Activated CD4-positive, alpha-beta T cell treated with anti-CD3 and anti-CD28 coated beads for 36 hours (primary cell): ENCODE measurements at regions not wholly inside any gene's neighbourhood (a gene's known extent, or its start where the extent isn't known, plus 50 kb on each side); places are given as distances from the start of the nearest gene placed in this dataset.

ENCODE experiments used
- ATAC-seq: fragments of 200-7000 bp; cut with Tn5 transposase; one replicate; pipeline ENCODE4 v1.10.0; 2021; ENCODE audit warnings: mild to moderate bottlenecking, moderate library complexity
- CTCF ChIA-PET: fragments of 350-600 bp; sonication (Branson Sonifier 250); formaldehyde crosslinking; loops from one replicate; lab custom pipeline; 2021; ENCODE audit warnings: antibody characterized with exemption; lab: Charles Lee
- POLR2A ChIA-PET: fragments of 350-600 bp; sonication (Branson Sonifier 250); formaldehyde crosslinking; loops from one replicate; lab custom pipeline; 2021; ENCODE audit warnings: antibody characterized with exemption, inconsistent platforms; lab: Charles Lee
- DNase-seq: peaks from one replicate; pipeline ENCODE4 v3.0.0-alpha.2; 2020
- H3K27ac Mint-ChIP-seq: one replicate; pipeline ENCODE4 v1.8.0; 2021; ENCODE audit warnings: mixed read lengths
- H3K27me3 Mint-ChIP-seq: one replicate; pipeline ENCODE4 v1.8.0; 2021; ENCODE audit warnings: mixed read lengths
- H3K36me3 Mint-ChIP-seq: one replicate; pipeline ENCODE4 v1.8.0; 2021; ENCODE audit warnings: low read depth, mixed read lengths
- H3K4me1 Mint-ChIP-seq: one replicate; pipeline ENCODE4 v1.8.0; 2021; ENCODE audit warnings: mixed read lengths
- H3K4me3 Mint-ChIP-seq: one replicate; pipeline ENCODE4 v1.8.0; 2021; ENCODE audit warnings: mild to moderate bottlenecking, moderate library complexity, mixed read lengths
- H3K9me3 Mint-ChIP-seq: one replicate; pipeline ENCODE4 v1.8.0; 2021; ENCODE audit warnings: low read depth, mixed read lengths
- intact Hi-C, 2 experiments: fragments of 100-400 bp; cut with DNase I in 1 of 2; cut with micrococcal nuclease in 1 of 2; formaldehyde crosslinking; loops; one replicate each; pipeline versions ENCODE4 v1.14.2 to v1.15.1; 2022 to 2024; cut with DNase I, micrococcal nuclease

DNA sequence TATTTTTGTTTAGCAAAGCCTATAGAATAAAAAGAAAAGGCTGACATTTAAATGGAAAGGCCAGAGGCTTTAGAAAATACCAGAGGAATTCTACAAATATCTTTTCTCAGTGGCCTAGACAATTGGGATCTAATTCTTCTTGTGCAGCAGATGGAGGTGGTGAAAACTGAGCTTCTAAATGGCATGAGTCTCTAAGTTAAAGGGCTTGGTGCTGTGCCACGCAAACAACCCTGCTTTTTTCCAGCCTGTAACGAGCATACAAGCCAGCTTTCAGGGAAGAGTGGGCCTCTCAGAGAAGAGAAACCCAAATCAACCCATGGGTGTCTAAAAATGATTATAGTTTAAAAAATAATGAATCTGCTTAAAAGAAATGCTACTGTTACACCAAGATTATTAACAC, 237.9 kb upstream of the NAV3 start:
- no peak for DNase-seq
- Mint-ChIP-seq H3K27ac (no peak overlapping the region), H3K4me3 (no peak overlapping the region), H3K9me3 (peaks cover 7% of the 10 kb centered on the region), H3K27me3 (no peaks in the 10 kb centered on the region), H3K36me3 (no peaks in the 10 kb centered on the region), H3K4me1 (no peaks in the 10 kb centered on the region)
- no peak for ATAC-seq
- POLR2A ChIA-PET = no interaction called here
- intact Hi-C loops = no loop called here
- CTCF ChIA-PET = interaction anchor here (0.6 kb wide), 1 partner anchor 317 kb away, joined by 4 read pairs; no protein-coding TSS in a partner anchor

GRCh38 chr12:77591959-77592743, 238.5 kb upstream of the NAV3 start:
- DNase-seq (no peak), ATAC-seq (no peak)
- Mint-ChIP-seq H3K36me3 (no peaks in the 10 kb centered on the region), H3K4me3 (no peak overlapping the region), H3K9me3 (peaks cover 6% of the 10 kb centered on the region), H3K27me3 (no peaks in the 10 kb centered on the region), H3K27ac (no peak overlapping the region), H3K4me1 (no peaks in the 10 kb centered on the region)
- CTCF ChIA-PET = interaction anchor here (0.6 kb wide), 1 partner anchor 317 kb away, joined by 4 read pairs; no protein-coding TSS in a partner anchor
- intact Hi-C loops = no loop called here
- POLR2A ChIA-PET = no interaction called here

DNA sequence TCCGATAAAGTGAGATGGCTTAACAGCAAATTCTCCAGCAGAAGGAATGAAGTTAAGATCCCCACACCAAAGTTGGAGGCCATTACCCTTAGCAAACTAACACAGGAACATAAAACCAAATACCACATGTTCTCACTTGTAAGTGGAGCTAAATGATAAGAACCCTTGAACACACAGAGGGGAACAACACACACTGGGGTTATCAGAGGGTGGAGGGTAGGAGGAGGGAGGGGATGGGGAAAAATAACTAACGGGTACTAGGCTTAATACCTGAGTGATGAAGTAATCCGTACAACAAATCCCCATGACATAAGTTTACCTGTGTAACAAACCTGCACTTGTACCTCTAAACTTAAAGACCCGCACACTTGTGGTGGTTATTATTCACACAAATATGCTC, 240.4 kb upstream of the NAV3 start:
- DNase-seq (no peak), ATAC-seq (no peak)
- intact Hi-C loops = no loop called here
- peaks cover 3% of the 10 kb centered on the region for H3K9me3 Mint-ChIP-seq
- CTCF ChIA-PET = no interaction called here
- POLR2A ChIA-PET = no interaction called here
- H3K27me3 Mint-ChIP-seq = no peaks in the 10 kb centered on the region
- H3K4me1 Mint-ChIP-seq = no peaks in the 10 kb centered on the region
- H3K4me3 Mint-ChIP-seq = no peak overlapping the region
- no peaks in the 10 kb centered on the region for H3K36me3 Mint-ChIP-seq
- no peak overlapping the region for H3K27ac Mint-ChIP-seq

GRCh38 chr12:77584860-77585259, 245.8 kb upstream of the NAV3 start:
- ChIA-PET POLR2A (no interaction called here), CTCF (interaction anchor here (0.7 kb wide), 1 partner anchor 589 kb away, joined by 3 read pairs; no protein-coding TSS in a partner anchor)
- Mint-ChIP-seq H3K27ac (no peak overlapping the region), H3K9me3 (peaks cover 3% of the 10 kb centered on the region), H3K36me3 (no peaks in the 10 kb centered on the region), H3K27me3 (no peaks in the 10 kb centered on the region), H3K4me1 (no peaks in the 10 kb centered on the region), H3K4me3 (no peak overlapping the region)
- ATAC-seq (no peak), DNase-seq (no peak)
- intact Hi-C loops = no loop called here

DNA sequence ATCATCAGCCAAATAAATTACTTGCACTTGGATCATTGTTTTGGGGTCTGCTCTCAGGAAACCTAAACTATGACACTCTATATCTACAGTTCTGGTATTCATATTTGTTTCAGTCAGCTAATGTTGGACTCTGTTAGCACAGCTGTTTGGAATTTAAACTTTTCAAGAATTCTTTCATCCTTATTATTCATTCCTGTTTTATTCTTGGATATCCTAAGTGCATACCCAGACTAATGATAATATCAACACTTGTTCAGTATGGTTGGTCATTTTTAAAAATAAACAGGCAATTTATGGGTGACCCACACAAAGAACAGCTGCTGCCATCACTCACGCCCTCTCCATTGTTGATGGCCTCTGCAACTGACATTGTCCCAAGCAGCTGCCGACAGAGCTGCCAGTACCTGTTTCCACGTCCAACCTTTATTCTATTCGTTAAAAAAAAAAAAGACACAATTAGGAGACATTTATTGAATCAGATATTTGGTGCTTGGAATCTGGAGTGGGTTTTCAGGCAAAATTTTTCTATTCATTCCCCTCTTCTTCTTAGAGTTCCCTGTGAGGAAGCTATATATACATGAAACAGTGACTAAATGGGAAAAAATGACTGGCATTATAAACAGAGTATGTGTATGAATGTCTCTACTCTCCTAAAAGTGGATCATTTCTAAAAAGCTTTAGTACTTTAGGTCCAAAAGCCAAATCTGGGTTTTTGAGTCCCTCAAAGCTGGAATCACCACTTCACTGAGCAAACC, 252.1 kb upstream of the NAV3 start:
- ATAC-seq (no peak), DNase-seq (no peak)
- intact Hi-C loops = no loop called here
- no peak overlapping the region for H3K4me3 Mint-ChIP-seq
- H3K27ac Mint-ChIP-seq = no peak overlapping the region
- H3K27me3 Mint-ChIP-seq = no peaks in the 10 kb centered on the region
- H3K9me3 Mint-ChIP-seq = no peaks in the 10 kb centered on the region
- H3K36me3 Mint-ChIP-seq = no peaks in the 10 kb centered on the region
- ChIA-PET CTCF (no interaction called here), POLR2A (no interaction called here)
- no peaks in the 10 kb centered on the region for H3K4me1 Mint-ChIP-seq

- Mint-ChIP-seq H3K9me3 (no peaks in the 10 kb centered on the region), H3K27me3 (no peaks in the 10 kb centered on the region), H3K36me3 (no peaks in the 10 kb centered on the region), H3K4me3 (no peak overlapping the region), H3K27ac (no peak overlapping the region), H3K4me1 (no peaks in the 10 kb centered on the region)
- intact Hi-C loops = no loop called here
- ChIA-PET POLR2A (no interaction called here), CTCF (no interaction called here)
- no peak for ATAC-seq
- no peak for DNase-seq
These were observed 252.9 kb upstream of the NAV3 start for GRCh38 chr12:77577791-77578190.

GRCh38 chr12:77575376-77575919, 255.2 kb upstream of the NAV3 start:
- no peak for ATAC-seq
- ChIA-PET POLR2A (no interaction called here), CTCF (interaction anchor here (0.8 to 1.1 kb wide), 2 partner anchors 18 to 43 kb away, joined by 3 read pairs; no protein-coding TSS in a partner anchor)
- DNase-seq = no peak
- intact Hi-C loops = no loop called here
- Mint-ChIP-seq H3K36me3 (no peaks in the 10 kb centered on the region), H3K27ac (no peak overlapping the region), H3K27me3 (no peaks in the 10 kb centered on the region), H3K4me1 (no peaks in the 10 kb centered on the region), H3K4me3 (no peak overlapping the region), H3K9me3 (no peaks in the 10 kb centered on the region)

- CTCF ChIA-PET = no interaction called here
- no peaks in the 10 kb centered on the region for H3K36me3 Mint-ChIP-seq
- H3K9me3 Mint-ChIP-seq = no peaks in the 10 kb centered on the region
- POLR2A ChIA-PET = no interaction called here
- H3K27me3 Mint-ChIP-seq = no peaks in the 10 kb centered on the region
- no peak overlapping the region for H3K4me3 Mint-ChIP-seq
- intact Hi-C loops = no loop called here
- H3K27ac Mint-ChIP-seq = no peak overlapping the region
- DNase-seq (no peak), ATAC-seq (no peak)
- H3K4me1 Mint-ChIP-seq = no peaks in the 10 kb centered on the region
These were observed 258.3 kb upstream of the NAV3 start for GRCh38 chr12:77572371-77572770.

GRCh38 chr12:77571768-77572167, 258.9 kb upstream of the NAV3 start:
- DNase-seq = no peak
- Mint-ChIP-seq H3K27ac (no peak overlapping the region), H3K4me1 (no peaks in the 10 kb centered on the region)

GRCh38 chr12:77571127-77571526, 259.6 kb upstream of the NAV3 start:
- intact Hi-C loops = no loop called here

More at GRCh38 chr12:77571768-77572167, 258.9 kb upstream of the NAV3 start:
- Mint-ChIP-seq H3K27me3 (no peaks in the 10 kb centered on the region), H3K9me3 (no peaks in the 10 kb centered on the region), H3K36me3 (no peaks in the 10 kb centered on the region), H3K4me3 (no peak overlapping the region)
- intact Hi-C loops = no loop called here
- ChIA-PET CTCF (interaction anchor here (0.7 kb wide), 1 partner anchor 551 kb away, joined by 3 read pairs; no protein-coding TSS in a partner anchor), POLR2A (no interaction called here)
- no peak for ATAC-seq

DNA sequence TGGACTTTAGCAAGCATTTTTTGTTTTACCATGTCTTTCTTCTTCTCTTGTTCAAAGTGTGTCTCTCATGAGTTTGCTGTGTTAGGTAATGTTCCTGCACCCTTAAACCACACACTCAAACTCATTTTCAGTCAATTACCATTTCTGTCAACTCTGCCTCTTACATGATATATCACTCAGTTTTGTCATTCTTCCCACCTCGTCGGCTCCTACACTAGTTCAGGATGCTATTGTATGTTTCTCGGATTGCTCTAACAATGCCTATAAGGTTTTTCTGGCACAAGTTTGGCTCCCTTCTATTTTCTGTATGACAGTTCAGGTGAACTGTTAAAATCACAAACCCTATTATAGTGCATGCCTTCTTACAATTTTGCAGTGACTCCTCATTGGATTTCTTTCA, 260.8 kb upstream of the NAV3 start:
- H3K4me1 Mint-ChIP-seq = no peaks in the 10 kb centered on the region
- H3K4me3 Mint-ChIP-seq = no peak overlapping the region
- ChIA-PET POLR2A (no interaction called here), CTCF (no interaction called here)
- H3K36me3 Mint-ChIP-seq = no peaks in the 10 kb centered on the region
- H3K27ac Mint-ChIP-seq = no peak overlapping the region
- intact Hi-C loops = no loop called here
- ATAC-seq (no peak), DNase-seq (no peak)
- H3K27me3 Mint-ChIP-seq = no peaks in the 10 kb centered on the region
- no peaks in the 10 kb centered on the region for H3K9me3 Mint-ChIP-seq

More at GRCh38 chr12:77571127-77571526, 259.6 kb upstream of the NAV3 start:
- ChIA-PET CTCF (interaction anchor here (0.7 kb wide), 1 partner anchor 551 kb away, joined by 3 read pairs; no protein-coding TSS in a partner anchor), POLR2A (no interaction called here)
- ATAC-seq = no peak
- Mint-ChIP-seq H3K9me3 (no peaks in the 10 kb centered on the region), H3K27ac (no peak overlapping the region), H3K4me3 (no peak overlapping the region), H3K36me3 (no peaks in the 10 kb centered on the region), H3K4me1 (no peaks in the 10 kb centered on the region), H3K27me3 (no peaks in the 10 kb centered on the region)
- no peak for DNase-seq
